Ectodermal cell (in vitro differentiated cells): ENCODE measurements at regions not wholly inside any gene's neighbourhood (a gene's known extent, or its start where the extent isn't known, plus 50 kb on each side); places are given as distances from the start of the nearest gene placed in this dataset.

Experiments
- H3K27ac ChIP-seq: 2 replicates; pipeline ENCODE4 v1.7.0; 2013; ENCODE audit warnings: mild to moderate bottlenecking, low read depth, low read length; ENCODE audit not compliant: insufficient read depth, poor library complexity, severe bottlenecking
- H3K27me3 ChIP-seq: 2 replicates; pipeline ENCODE4 v1.7.0; 2013; ENCODE audit warnings: mild to moderate bottlenecking, low read length; ENCODE audit not compliant: insufficient read depth, control insufficient read depth, poor library complexity, severe bottlenecking
- H3K36me3 ChIP-seq: one replicate; pipeline ENCODE4 v1.7.0; 2013; ENCODE audit warnings: low read length; ENCODE audit not compliant: control insufficient read depth, insufficient read depth
- H3K4me1 ChIP-seq: one replicate; pipeline ENCODE4 v1.7.0; 2013; ENCODE audit warnings: low read length; ENCODE audit not compliant: control insufficient read depth, insufficient read depth
- H3K4me3 ChIP-seq: 2 replicates; pipeline ENCODE4 v1.7.0; 2013; ENCODE audit warnings: low read depth, low read length, control low read depth; ENCODE audit not compliant: insufficient read depth
- H3K9me3 ChIP-seq: 2 replicates; pipeline ENCODE4 v1.7.0; 2013; ENCODE audit warnings: mild to moderate bottlenecking, low read length, moderate library complexity; ENCODE audit not compliant: control insufficient read depth
- WGBS, 2 experiments: methylation state at CpG; one replicate each; pipeline ENCODE4 v1.1.7; 2013; ENCODE audit warnings: missing lambda C conversion rate in 2 of 2; 5-methylcytosine and 5-hydroxymethylcytosine counted together

DNA sequence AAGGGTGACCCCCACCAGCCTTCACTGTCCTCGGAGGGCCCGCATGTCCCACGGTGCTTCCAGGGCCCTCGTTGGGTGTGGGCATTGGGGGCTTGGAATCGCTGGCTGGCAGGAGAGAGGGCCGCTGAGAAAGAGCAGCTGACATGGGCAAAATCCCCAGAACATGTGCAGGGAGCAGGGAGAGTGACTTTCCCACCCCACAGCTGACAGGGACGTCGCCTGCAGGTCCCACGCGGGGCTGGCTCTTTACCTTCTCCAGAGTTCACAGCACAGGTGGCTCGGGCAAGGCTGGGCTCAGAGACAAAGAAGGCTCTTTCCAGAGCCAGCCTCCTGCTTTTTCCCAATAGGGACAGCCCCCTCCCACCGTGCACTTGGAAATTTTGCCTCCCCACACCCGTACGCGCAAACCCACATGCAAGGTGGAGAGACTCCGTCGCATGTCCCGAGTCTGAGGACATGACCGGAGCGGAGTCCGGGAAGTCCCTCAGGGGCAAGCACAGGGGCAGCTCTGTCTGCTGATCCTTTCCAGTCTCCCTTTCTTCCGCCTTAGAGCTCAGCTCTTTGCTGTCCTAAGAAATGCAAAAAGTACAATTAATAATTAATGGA is 370.2 kb upstream of the MYT1L start:
- H3K27me3 ChIP-seq: no peaks in the 10 kb centered on the region
- H3K4me1 ChIP-seq: no peaks in the 10 kb centered on the region
- H3K9me3 ChIP-seq: no peaks in the 10 kb centered on the region
- no peaks in the 10 kb centered on the region for H3K36me3 ChIP-seq
- H3K27ac ChIP-seq: no peak overlapping the region
- WGBS, 2 experiments: 93 to 94% methylated on average over 22 of the region's 22 CpGs
- no peak overlapping the region for H3K4me3 ChIP-seq

DNA sequence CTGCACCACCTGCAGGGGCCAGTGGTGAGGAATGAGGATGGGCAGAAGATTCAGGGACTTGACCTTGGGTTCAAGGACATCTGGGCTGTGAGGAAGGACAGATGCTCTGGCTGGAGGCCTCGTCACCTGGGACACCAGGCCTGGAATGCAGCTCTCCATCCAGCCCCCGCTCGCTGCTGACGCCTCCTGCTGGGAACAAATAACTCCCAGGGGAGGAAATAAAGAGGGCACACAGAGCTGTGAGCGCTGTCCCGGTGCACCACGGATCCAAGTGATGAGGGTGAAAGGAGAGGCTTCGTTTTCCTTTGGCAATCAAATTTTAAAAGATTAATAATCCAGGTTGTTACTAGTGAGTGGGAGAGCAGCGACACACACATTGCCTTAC is 368.0 kb upstream of the MYT1L start:
- H3K36me3 ChIP-seq: no peaks in the 10 kb centered on the region
- no peak overlapping the region for H3K27ac ChIP-seq
- H3K4me1 ChIP-seq: peaks cover 11% of the 10 kb centered on the region

DNA sequence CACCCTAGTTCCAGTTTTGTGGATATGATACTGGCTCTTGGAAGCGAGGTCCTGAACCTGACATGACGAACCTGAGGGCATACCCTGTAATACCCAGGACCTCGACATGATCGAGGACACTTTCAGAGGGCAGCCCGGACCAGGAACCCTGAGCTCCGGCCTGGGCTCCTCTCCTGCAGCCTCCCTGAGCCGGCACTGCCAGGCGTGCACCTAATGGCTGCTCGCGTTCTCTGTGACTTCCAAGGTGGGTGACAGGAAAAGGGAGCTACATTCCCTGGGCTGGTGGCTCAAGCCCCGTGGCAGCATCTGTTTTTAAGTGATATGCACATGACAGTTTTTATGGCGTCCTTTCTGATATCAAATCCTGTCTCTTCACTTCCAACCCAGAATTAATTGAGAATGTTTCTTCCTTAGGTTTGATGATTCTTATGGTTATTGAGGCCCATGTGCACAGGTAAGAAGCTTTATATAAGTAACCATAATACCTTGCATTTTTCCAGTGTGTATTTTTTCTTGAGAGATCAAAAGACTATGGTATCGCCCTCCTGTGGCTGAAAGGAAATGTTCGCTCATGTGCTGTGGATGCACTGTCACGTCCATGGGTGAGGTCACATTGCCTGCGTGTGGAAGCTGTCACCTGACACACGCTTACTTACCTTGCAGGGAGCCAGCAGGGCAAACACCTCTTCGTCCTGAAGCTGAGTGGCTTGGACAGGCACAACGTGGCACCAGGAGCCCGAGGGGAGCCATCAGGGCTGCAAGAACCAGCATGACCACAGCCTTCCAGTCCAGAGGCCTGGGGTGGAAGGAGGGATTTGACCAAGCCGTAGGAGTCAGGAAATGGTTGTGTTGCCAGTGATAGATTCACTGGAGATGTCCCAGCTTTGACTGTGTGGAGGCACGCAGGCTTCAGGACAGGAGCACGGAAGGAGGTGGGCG is 367.4 kb upstream of the MYT1L start:
- WGBS, 2 experiments: 89 to 90% methylated on average over 23 to 24 of the region's 24 CpGs
- Histone ChIP-seq H3K9me3 (no peaks in the 10 kb centered on the region), H3K4me3 (no peak overlapping the region), H3K4me1 (peaks cover 11% of the 10 kb centered on the region), H3K27ac (no peak overlapping the region), H3K36me3 (no peaks in the 10 kb centered on the region), H3K27me3 (no peaks in the 10 kb centered on the region)

More for the DNA sequence above, 368.0 kb upstream of the MYT1L start:
- Histone ChIP-seq H3K27me3 (no peaks in the 10 kb centered on the region), H3K9me3 (no peaks in the 10 kb centered on the region), H3K4me3 (no peak overlapping the region)
- 25 to 28% methylated on average over 9 of the region's 9 CpGs for WGBS, 2 experiments

DNA sequence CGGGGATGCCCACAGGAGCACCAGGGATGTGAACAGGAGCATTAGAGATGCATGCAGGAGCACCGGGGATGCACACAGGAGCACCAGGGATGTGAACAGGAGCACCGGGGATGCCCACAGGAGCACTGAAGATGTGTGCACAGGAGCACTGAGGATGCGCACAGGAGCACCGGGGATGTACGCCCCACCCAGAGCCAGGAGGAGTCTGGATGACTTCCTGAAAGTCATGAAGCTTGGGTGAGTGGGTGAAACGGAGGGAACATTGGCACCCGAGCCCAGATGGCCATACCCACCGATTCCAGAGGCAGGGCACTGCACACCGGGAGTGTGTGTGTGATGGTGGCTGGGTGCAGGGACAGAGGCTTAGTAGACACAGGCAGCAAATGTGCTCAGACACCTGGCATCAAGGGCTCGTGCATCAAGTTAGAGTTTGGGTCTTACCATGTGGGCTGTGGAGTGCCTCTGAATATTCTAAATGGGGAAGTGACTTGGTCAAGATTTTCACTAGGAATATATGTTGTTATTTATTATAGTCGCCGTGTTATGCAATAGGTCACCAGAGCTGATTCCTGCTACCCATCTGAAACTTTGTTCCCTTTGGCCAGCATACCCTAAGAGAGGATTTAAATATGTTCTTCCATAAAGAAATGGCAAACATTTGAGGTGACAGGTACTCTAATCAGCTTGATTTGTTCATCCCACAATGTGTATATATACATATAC is 365.8 kb upstream of the MYT1L start:
- Histone ChIP-seq H3K4me1 (peaks cover 11% of the 10 kb centered on the region), H3K27me3 (no peaks in the 10 kb centered on the region), H3K9me3 (no peaks in the 10 kb centered on the region), H3K27ac (no peak overlapping the region), H3K36me3 (no peaks in the 10 kb centered on the region), H3K4me3 (no peak overlapping the region)
- 93 to 94% methylated on average over 13 of the region's 13 CpGs for WGBS, 2 experiments

DNA sequence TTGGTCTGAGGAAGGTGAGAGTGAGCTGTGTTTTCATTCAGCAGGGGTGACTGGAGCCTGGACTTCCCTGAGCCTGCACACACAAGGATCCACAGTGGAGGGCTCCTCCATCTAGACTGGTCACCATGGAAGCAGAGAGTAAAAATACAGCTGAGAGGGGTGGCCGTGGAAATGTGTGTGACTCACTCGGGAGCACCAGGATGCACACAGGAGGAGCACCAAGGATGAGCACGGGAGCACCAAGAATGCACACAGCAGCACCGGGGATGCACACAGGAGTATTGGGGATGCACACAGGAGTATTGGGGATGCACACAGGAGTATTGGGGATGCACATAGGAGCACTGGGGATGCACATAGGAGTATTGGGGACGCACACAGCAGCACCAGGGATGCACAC is 365.2 kb upstream of the MYT1L start:
- H3K36me3 ChIP-seq: no peaks in the 10 kb centered on the region
- H3K4me1 ChIP-seq: peaks cover 11% of the 10 kb centered on the region
- no peak overlapping the region for H3K27ac ChIP-seq
- no peaks in the 10 kb centered on the region for H3K9me3 ChIP-seq
- 89 to 93% methylated on average over 5 of the region's 5 CpGs for WGBS, 2 experiments
- H3K4me3 ChIP-seq: no peak overlapping the region
- H3K27me3 ChIP-seq: no peaks in the 10 kb centered on the region

DNA sequence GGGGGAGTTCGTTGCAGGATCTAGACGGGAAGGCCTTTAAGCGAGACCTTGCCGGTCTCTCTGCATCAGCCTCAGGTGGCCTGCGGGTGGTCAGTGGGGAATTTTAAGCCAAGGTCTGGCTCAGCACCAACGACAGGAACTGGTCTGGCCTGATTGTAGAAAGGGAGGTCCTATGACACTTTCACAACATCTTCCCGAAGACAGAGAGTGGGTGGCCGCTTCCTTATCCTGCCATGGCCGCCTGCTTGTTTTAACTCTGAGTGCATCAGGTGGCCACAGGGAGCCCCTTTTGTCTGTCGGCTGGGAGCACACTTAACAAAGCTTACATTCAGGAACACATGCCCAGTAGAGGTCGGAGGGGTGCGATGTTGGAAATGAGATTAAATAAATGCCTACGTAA is 363.7 kb upstream of the MYT1L start:
- H3K4me1 ChIP-seq: peaks cover 11% of the 10 kb centered on the region
- H3K9me3 ChIP-seq: no peaks in the 10 kb centered on the region
- H3K36me3 ChIP-seq: no peaks in the 10 kb centered on the region
- H3K4me3 ChIP-seq: no peak overlapping the region
- 74 to 76% methylated on average over 13 of the region's 13 CpGs for WGBS, 2 experiments
- H3K27ac ChIP-seq: no peak overlapping the region
- H3K27me3 ChIP-seq: no peaks in the 10 kb centered on the region

DNA sequence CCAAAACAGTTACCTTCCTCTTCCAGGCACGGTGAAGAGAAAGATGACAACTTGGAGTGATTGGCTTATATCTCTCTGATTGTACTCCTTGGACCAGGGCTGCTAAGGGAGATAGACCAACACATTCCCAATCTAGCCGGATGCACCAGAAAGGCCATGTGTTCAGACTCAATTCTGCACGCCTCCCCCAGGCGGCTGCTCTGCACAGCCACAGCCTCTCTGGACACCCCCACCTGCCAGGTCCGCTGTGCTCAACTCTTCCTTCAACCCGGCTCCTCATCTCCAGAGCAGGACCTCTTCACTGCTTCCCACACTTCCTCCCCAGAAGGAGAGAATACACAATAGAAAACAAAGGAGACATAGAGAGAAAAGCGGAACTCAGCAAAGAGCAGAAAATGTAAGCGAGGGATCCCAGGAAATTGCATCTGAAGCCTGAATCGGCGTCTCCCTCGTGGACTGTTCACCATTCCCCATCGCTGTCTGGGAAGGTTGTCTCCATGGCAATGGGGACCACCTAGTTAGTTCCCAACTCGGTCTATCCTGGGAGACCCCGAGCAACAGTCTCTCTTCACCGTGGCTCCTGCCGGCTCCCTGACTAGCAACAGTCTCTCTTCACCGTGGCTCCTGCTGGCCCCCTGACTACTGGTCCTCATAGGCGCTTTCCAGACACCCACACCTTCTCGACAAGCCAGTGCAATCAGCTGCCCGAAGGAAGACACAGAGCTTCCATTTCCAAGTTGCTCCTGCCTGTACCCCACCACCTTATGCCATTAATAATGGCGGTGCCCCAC is 361.7 kb upstream of the MYT1L start:
- H3K9me3 ChIP-seq: no peaks in the 10 kb centered on the region
- H3K4me1 ChIP-seq: peaks cover 11% of the 10 kb centered on the region
- H3K27ac ChIP-seq: no peak overlapping the region
- H3K27me3 ChIP-seq: no peaks in the 10 kb centered on the region
- H3K4me3 ChIP-seq: no peak overlapping the region
- H3K36me3 ChIP-seq: no peaks in the 10 kb centered on the region
- 93 to 94% methylated on average over 21 of the region's 21 CpGs for WGBS, 2 experiments

DNA sequence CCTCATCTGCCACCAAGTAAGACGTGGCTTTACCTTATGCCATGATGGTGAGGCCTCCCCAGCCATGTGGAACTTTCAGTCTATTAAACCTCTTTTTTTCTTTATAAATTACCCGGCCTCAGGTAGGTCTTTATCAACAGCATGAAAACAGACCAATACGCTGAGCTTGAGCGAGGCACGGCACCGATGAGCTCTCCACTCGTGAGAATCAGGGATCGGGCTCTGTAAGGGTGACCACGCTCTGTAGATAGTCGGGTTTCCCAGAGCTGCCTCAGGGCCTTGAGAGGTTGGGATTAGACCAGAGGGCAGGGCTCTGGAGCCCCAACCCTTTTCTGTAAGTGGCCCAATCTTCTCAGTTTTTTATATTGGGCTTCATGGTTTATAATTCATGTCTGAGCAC is 360.3 kb upstream of the MYT1L start:
- WGBS, 2 experiments: 95% methylated on average over 10 of the region's 10 CpGs
- H3K4me3 ChIP-seq: no peak overlapping the region
- no peaks in the 10 kb centered on the region for H3K36me3 ChIP-seq
- H3K27ac ChIP-seq: no peak overlapping the region
- no peaks in the 10 kb centered on the region for H3K9me3 ChIP-seq
- peaks cover 16% of the 10 kb centered on the region for H3K4me1 ChIP-seq
- no peaks in the 10 kb centered on the region for H3K27me3 ChIP-seq

DNA sequence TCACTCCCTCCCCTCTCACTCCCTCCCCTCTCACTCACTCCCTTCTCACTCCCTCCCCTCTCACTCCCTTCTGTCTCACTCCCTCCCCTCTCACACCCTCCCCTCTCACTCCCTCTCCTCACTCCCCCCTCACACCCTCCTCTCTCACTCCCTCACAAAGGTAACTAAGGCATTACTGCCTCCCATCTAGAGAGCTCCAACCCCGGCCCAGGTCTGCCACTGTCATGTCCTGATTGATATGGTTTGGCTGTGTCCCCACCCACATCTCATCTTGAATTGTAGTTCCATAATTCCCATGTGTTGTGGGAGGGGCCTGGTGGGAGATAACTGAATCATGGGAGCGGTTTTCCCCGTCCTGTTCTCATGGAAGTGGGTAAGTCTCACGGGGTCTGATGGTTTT is 359.9 kb upstream of the MYT1L start:
- Histone ChIP-seq H3K36me3 (no peaks in the 10 kb centered on the region), H3K4me1 (peaks cover 16% of the 10 kb centered on the region), H3K27me3 (no peaks in the 10 kb centered on the region), H3K4me3 (no peak overlapping the region), H3K9me3 (no peaks in the 10 kb centered on the region), H3K27ac (no peak overlapping the region)
- 82 to 96% methylated on average over 4 of the region's 4 CpGs for WGBS, 2 experiments
